ENCODE measurements at regions not wholly inside any gene's neighbourhood (a gene's known extent, or its start where the extent isn't known, plus 50 kb on each side); places are given as distances from the start of the nearest gene placed in this dataset.

GRCh38 chr5:107063511-107063910, 607.2 kb downstream of the EFNA5 start:
- CTCF ChIA-PET, result interaction anchor here (0.5 kb wide), 1 partner anchor 132 kb away, joined by 4 read pairs; no protein-coding TSS in a partner anchor
- H3K36me3 ChIP-seq (ENCODE audit: control insufficient read depth in 2 of 2, insufficient read depth in 1 of 2, low read length in 2 of 2), result no peaks in the 10 kb centered on the region
- H3K27ac ChIP-seq (ENCODE audit: extremely low read depth, low read depth, low read length), result no peak overlapping the region
- no peak overlapping the region for H3K4me3 ChIP-seq (ENCODE audit: low read depth, low read length)
- H3K9me3 ChIP-seq (ENCODE audit: control insufficient read depth, insufficient read depth, low read depth, low read length), result no peaks in the 10 kb centered on the region
- H3K4me1 ChIP-seq (ENCODE audit: control insufficient read depth, insufficient read depth, low read length), result no peaks in the 10 kb centered on the region
- no peak for TF ChIP-seq ZNF146 (tag by site-specific recombination; IDR thresholded peaks at IDR 0.05)
- no peak for TF ChIP-seq ZNF785 (tag by site-specific recombination; IDR thresholded peaks at IDR 0.05)
- TF ChIP-seq ZFP37 (tag by site-specific recombination; IDR thresholded peaks at IDR 0.05), result no peak
- no peak for TF ChIP-seq ZNF555 (tag by site-specific recombination; conservative IDR thresholded peaks at IDR 0.05)
- TF ChIP-seq ZBTB48 (tag by site-specific recombination; IDR thresholded peaks at IDR 0.05), result no peak
- no peak for TF ChIP-seq ZNF169 (tag by site-specific recombination; IDR thresholded peaks at IDR 0.05)
- TF ChIP-seq ZNF658 (tag by site-specific recombination; IDR thresholded peaks at IDR 0.05), result no peak
- no peak for TF ChIP-seq FEZF1 (tag by site-specific recombination; IDR thresholded peaks at IDR 0.05)
- no peak for TF ChIP-seq ZSCAN23 (tag by site-specific recombination; IDR thresholded peaks at IDR 0.05)
- no peak for TF ChIP-seq MEIS1 (CRISPR knock-in tag; IDR thresholded peaks at IDR 0.05; ENCODE audit: borderline replicate concordance)
- no peak for TF ChIP-seq ZFP69B (tag by site-specific recombination; IDR thresholded peaks at IDR 0.05)
- no peak for TF ChIP-seq ZNF423 (tag by site-specific recombination; IDR thresholded peaks at IDR 0.05)
- TF ChIP-seq ZNF510 (tag by site-specific recombination; IDR thresholded peaks at IDR 0.05; ENCODE audit: insufficient replicate concordance), result no peak
- no peak for TF ChIP-seq ZNF645 (tag by site-specific recombination; IDR thresholded peaks at IDR 0.05)
- POLR2A ChIA-PET, result no interaction called here

- ChIA-PET POLR2A (no interaction called here), CTCF (interaction anchor here (0.6 to 1.3 kb wide), 2 partner anchors 9 to 180 kb away, joined by 3 read pairs; no protein-coding TSS in a partner anchor)
- no peaks in the 10 kb centered on the region for H3K4me1 ChIP-seq (ENCODE audit: control insufficient read depth, insufficient read depth, low read length)
- no peaks in the 10 kb centered on the region for H3K9me3 ChIP-seq (ENCODE audit: control insufficient read depth, insufficient read depth, low read depth, low read length)
- H3K4me3 ChIP-seq (ENCODE audit: low read depth, low read length), result no peak overlapping the region
- H3K36me3 ChIP-seq (ENCODE audit: control insufficient read depth in 2 of 2, insufficient read depth in 1 of 2, low read length in 2 of 2), result no peaks in the 10 kb centered on the region
- H3K27ac ChIP-seq (ENCODE audit: extremely low read depth, low read depth, low read length), result no peak overlapping the region
- TF ChIP-seq ZFP41 (tag by site-specific recombination; IDR thresholded peaks at IDR 0.05; ENCODE audit: borderline replicate concordance), result no peak
- no peak for TF ChIP-seq TRIM28 (IDR thresholded peaks at IDR 0.05; ENCODE audit: borderline replicate concordance, low read length)
- TF ChIP-seq ZNF529 (tag by site-specific recombination; IDR thresholded peaks at IDR 0.05; ENCODE audit: insufficient replicate concordance), result no peak
- TF ChIP-seq ZNF362 (tag by site-specific recombination; IDR thresholded peaks at IDR 0.05), result no peak
- TF ChIP-seq ZNF423 (tag by site-specific recombination; IDR thresholded peaks at IDR 0.05), result no peak
- TF ChIP-seq ZNF488 (tag by site-specific recombination; IDR thresholded peaks at IDR 0.05), result no peak
- no peak for TF ChIP-seq ZFP69B (tag by site-specific recombination; IDR thresholded peaks at IDR 0.05)
- TF ChIP-seq REPIN1 (tag by site-specific recombination; IDR thresholded peaks at IDR 0.05; ENCODE audit: low read depth), result no peak
- TF ChIP-seq ZNF23 (tag by site-specific recombination; IDR thresholded peaks at IDR 0.05; ENCODE audit: borderline replicate concordance), result no peak
- TF ChIP-seq ZBTB10 (tag by site-specific recombination; IDR thresholded peaks at IDR 0.05), result no peak
- TF ChIP-seq ZNF266 (tag by site-specific recombination; IDR thresholded peaks at IDR 0.05; ENCODE audit: low read depth), result no peak
- TF ChIP-seq ZNF398 (tag by site-specific recombination; IDR thresholded peaks at IDR 0.05), result no peak
- TF ChIP-seq ZNF148 (tag by site-specific recombination; IDR thresholded peaks at IDR 0.05; ENCODE audit: borderline replicate concordance), result no peak
- no peak for TF ChIP-seq ZEB2 (tag by site-specific recombination; IDR thresholded peaks at IDR 0.05)
- TF ChIP-seq ZNF785 (tag by site-specific recombination; IDR thresholded peaks at IDR 0.05), result no peak
Measured at GRCh38 chr5:107058803-107059202, 611.9 kb downstream of the EFNA5 start.

Measured in HEK293 (cell line).